ENCODE measurements at regions not wholly inside any gene's neighbourhood (a gene's known extent, or its start where the extent isn't known, plus 50 kb on each side); places are given as distances from the start of the nearest gene placed in this dataset.

DNA sequence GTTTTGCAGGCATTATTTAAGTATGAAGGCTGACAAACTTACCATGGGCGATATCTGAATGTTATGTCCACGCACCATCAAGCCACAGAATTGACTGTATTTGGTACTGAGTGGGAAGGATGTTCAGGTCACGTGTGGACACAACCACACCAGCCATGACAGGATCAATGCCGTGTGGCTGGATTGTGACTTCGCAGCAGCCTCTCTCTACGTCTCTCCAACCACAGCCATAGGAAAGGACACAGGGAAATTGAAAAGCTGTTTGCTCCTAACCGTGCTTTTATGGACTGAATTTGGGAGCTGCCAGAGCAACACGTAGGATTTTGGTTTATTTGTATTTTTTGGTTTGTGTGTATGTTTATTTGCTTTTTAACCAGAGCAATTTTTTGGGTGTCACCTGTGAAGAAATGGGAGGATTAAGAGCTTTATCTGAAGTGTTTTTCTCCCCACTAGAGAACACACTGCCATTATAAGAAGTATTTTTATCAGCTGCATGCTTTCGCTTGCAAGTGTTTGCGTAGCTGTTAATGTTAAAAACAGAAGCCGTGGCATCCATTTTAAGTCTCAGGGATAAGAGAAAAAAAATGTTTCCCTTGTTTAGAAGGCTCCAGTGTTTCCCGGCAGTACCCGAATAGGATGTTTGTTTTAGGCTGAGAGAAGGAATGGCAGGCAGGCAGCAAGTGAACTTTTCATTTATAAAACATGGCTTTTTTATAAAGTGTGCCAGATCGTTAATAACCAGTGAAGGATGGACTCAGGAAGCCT is 401.1 kb upstream of the NFE2L3 start:
- DNase-seq (ENCODE audit: low spot score) = no peak

DNA sequence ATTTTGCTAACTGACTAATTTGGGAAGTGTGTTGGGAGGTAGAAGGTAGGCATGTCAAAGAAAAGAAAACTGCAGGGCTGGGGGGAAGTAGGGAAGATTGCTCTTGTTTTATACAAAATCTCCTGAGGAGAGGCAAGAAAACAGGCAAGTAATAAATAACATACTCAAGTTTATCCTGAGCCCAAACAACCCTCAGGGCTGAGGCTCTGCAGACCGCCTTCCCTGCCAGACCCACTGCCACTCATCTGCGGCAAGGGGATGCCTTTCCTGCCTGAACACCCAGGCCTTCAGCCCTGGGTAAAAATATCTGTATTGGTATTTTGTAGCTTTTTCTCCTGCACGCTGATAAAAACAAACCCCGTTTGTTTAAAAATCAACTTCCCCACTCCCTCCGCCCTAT is 399.8 kb upstream of the NFE2L3 start:
- no peak for DNase-seq (ENCODE audit: low spot score)

GRCh38 chr7:25752967-25753791 is 398.8 kb upstream of the NFE2L3 start:
- no peak for DNase-seq (ENCODE audit: low spot score)

- no peak for DNase-seq (ENCODE audit: low spot score)
Measured at GRCh38 chr7:25753837-25754236, 398.2 kb upstream of the NFE2L3 start.

DNA sequence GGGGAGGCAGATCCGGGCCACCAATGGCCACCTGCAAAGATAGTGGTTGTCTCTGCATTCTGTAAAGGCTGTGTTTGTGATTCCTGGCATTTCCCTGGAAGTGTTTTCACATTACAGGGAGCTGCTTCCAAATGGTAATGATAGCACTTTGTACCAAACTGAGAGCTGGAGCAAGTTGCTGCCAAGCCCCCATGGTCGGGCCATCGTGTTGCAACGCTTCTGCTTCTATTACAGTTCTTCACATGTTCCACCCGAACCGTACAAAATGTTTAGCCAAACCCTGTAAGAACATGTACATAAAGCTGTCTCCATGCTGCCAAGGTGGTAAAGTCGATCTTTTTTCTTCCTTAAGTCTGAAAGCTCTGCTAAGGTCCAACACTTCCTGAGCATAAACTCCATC is 397.7 kb upstream of the NFE2L3 start:
- no peak for DNase-seq (ENCODE audit: low spot score)

GRCh38 chr7:25754751-25755150 is 397.2 kb upstream of the NFE2L3 start:
- DNase-seq (ENCODE audit: low spot score) = no peak

GRCh38 chr7:25756601-25757000 is 395.4 kb upstream of the NFE2L3 start:
- DNase-seq (ENCODE audit: low spot score) = no peak

DNA sequence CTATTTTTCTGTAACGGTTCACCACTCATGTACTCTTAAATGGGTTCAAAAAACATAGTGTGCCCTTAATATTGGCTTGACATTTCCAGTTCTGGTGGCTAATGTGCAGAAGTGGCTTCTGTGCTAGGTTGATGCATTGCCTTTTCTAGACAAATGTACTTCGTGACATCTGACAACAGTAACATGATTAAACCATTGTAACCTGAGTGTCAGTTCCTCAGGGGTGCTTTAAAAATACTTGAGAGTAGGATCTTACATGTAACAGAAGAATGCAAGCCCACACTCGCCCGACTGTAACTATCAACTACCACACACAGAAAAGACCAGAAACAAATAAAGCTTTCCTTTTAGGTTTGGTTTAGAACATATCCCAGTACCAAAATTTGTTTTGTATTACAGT is 393.4 kb upstream of the NFE2L3 start:
- no peak for DNase-seq (ENCODE audit: low spot score)

DNA sequence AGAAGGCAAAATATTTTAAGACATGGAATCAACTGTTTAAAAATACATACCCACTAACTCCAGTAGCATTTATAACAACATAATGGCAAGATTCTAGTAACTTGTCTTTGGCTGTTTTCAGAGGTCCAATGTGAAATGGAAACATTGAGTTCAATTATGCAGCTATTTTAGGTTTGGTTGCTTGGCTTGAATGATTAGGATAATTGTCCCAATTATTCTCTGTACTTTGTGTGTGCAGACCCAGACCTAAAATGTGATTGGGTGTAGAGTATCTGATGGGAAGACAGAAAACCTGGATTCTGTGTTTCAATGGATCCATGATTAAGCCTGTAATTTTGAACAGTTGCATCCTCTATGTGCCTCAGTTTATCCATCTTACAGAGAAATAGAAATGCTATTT is 392.7 kb upstream of the NFE2L3 start:
- DNase-seq (ENCODE audit: low spot score) = no peak

DNA sequence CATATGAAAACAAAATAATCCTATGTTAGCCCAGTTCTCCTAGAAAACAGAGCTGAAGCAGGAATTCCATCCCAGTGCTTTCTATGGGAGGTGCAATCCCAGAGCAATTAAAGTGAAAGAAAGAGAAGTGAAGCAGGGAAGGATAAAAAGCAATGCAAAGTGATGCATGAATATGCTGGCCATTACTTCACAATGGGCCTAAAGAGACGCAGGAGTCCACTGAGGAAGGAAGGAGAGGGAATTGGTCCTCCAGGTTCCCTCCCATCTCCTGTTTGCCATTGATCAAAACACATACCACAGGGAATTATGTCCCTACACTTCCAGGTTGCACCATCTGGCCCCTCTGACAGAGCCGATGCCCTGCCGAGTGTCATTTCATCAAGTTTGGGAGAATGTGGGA is 392.2 kb upstream of the NFE2L3 start:
- no peak for DNase-seq (ENCODE audit: low spot score)

DNA sequence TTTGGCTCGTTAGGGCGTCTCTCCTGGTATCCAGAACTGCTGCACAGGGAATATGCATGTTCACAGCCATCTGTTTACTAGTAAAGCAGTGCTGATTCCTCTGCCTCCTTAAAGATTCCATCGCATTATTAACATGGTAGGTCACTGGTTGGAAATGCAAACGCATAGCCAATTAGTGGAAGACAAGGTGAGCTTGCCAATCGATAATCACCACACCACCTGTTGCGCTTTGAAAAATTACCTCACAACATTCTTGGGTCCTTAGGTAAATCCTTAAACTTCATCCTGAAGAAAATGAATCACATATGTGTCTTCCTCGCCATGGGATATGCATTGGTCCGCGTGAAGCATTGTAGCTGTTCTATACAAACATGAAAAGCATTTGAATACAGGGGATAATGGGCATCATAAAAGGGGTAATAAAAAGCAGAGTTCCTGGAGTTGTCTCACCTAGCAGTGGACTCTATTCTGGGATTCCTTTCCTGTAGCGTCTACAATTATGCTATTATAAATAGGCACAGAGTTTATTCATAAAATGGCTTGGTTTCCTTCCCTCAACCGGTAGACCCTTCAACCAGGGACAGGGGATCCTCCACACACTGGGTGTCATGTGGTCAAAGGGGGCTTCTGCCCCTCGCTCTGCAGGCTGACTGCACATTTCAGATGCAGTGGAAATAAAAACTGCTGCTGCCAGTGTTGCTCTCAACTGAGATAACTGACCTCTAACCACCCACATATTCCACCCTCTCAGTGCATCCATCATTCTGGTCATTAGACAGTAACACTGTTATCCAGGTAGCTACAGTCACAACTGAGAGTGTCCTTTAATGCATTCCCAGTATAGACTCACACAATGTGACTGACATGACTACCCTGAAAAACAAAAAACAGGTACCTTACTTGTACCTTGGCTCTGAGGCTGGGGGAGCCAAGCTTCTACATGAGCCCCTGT is 389.2 kb upstream of the NFE2L3 start:
- no peak for DNase-seq (ENCODE audit: low spot score)

DNA sequence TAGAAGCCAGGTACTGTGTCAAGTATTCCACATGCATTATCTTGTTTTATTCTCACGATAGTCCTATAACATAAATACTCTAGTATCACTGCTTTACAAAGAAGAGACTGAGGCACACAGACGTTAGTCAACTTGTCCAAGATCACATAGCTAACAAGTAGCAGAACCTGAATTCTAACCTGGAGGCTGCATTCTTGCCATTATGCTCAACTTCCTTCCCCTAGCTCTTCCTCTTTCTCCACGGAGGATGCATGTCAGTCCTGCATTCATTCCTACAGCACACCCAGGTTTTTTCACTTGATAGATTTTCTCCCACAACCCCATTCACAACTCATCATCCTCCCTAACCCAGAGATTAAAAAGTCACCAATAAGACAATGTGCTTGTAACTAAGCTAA is 388.5 kb upstream of the NFE2L3 start:
- DNase-seq (ENCODE audit: low spot score) = no peak

- no peak for DNase-seq (ENCODE audit: low spot score)
Measured at GRCh38 chr7:25765110-25765655, 386.8 kb upstream of the NFE2L3 start.

GRCh38 chr7:25770235-25770634 is 381.8 kb upstream of the NFE2L3 start:
- DNase-seq (ENCODE audit: low spot score) = no peak

- DNase-seq (ENCODE audit: low spot score) = no peak
Measured at GRCh38 chr7:25770670-25771069, 381.3 kb upstream of the NFE2L3 start.

DNA sequence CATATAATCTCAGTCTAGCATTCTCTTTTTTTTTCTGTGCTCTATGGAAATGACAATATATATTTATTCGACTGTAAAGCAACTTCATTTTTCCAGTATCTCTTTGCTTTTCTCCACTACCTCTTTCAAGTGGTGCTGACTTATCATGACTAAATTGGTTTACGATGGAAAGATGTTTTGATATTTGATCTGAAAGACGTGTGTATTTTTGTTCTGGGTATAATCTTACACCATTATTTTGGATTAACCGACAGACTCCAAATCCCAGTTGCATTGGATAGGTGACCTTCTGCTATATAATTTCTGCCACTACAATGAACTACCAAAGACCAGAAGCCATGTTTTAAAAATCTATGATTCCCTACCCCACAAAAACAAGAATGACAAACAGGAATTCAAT is 380.5 kb upstream of the NFE2L3 start:
- DNase-seq (ENCODE audit: low spot score) = no peak

GRCh38 chr7:25772802-25773201 is 379.2 kb upstream of the NFE2L3 start:
- DNase-seq (ENCODE audit: low spot score) = no peak

- DNase-seq (ENCODE audit: low spot score) = no peak
Measured at GRCh38 chr7:25774675-25775074, 377.3 kb upstream of the NFE2L3 start.

- no peak for DNase-seq (ENCODE audit: low spot score)
Measured at GRCh38 chr7:25775570-25775969, 376.4 kb upstream of the NFE2L3 start.

DNA sequence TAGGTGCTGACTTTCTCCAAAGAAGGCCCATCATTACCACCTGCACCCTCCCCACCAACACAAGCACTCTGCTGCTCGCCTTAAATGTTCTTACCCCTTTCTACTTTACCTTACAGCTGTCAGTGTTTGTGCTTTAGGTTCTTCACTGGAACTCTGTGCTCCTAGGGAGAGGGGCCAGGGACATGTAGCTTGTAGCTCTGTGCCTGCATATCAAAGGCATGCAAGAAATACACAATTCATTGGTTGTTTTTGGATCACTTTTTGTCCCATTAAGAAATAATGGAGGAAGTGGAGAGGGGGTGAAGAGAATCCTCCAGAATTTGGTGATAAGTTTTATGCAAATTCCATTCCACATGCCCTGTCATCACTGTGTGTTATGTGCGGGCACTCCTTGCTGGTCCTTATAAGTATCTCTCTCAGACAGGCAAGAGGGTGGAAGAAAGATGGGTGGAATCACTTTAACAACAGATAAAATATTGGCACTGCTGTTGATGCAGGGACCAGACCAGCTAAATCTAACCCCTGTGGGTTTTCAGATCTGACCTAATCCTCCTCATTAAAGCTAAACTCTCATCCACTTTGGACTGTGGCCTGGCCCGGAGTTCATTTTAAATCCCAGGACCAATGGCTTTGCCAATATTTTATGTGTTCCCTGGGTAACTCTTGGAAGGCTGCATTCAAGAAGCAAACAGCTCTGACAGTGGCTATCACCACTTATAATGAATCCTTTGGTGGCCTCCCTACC is 375.8 kb upstream of the NFE2L3 start:
- no peak for DNase-seq (ENCODE audit: low spot score)

DNA sequence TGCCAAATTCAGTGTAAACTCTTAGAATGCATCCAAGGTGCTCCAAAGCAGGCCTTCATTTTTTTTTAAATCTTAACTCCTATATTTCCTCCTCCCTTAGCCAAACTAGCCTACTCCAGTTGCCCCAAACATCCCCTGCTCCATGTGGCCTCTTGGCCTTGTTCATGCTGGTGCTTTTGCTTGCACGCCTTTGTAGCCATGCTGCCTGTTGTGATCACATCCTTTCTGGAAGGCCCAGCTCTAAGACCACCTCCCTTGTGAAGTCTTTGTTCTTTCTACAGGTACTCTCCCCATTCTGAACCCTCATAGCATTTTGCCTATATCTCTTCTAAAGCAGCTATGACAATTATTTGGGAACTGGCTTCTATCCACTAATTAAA is 375.3 kb upstream of the NFE2L3 start:
- DNase-seq (ENCODE audit: low spot score) = no peak
